SK-N-SH (cell line): ENCODE measurements at regions not wholly inside any gene's neighbourhood (a gene's known extent, or its start where the extent isn't known, plus 50 kb on each side); places are given as distances from the start of the nearest gene placed in this dataset.

Experiments
- CTCF ChIA-PET: fragments of 300-600, 350-600 bp; formaldehyde crosslinking; extraction: SDS; loops from one replicate; lab custom pipeline; 2021; lab: Yijun Ruan, JAX
- POLR2A ChIA-PET: fragments of 350-600 bp; sonication (Branson Sonifier 250); formaldehyde crosslinking; extraction: SDS; loops from one replicate; lab custom pipeline; 2020; ENCODE audit warnings: antibody characterized with exemption, inconsistent platforms; lab: Yijun Ruan, JAX
- DNase-seq: peaks from one replicate; pipeline ENCODE4 v3.0.0; 2012
- H2AFZ ChIP-seq: fragments of 200-600 bp; sonication (generic); 2 replicates; pipeline ENCODE4 v1.8.1; 2016; ENCODE audit warnings: antibody characterized with exemption, mild to moderate bottlenecking, low read depth
- H3F3A ChIP-seq: fragments of 200-600 bp; sonication (generic); replicated peaks from 2 replicates; pipeline ENCODE3; 2016; ENCODE audit warnings: antibody characterized with exemption, mild to moderate bottlenecking; ENCODE audit not compliant: insufficient read depth
- H3K27ac ChIP-seq, 2 experiments: fragments of 200-500 bp in 1 of 2; fragments of 200-600 bp in 1 of 2; sonication (Bioruptor generic) in 1 of 2; sonication (generic), shearing (Covaris generic) in 1 of 2; 2 replicates each; pipeline versions ENCODE4 v1.5.1 to v1.6.1; 2014 to 2016; ENCODE audit warnings: low read depth in 2 of 2, inconsistent platforms in 1 of 2, low read length in 1 of 2, mild to moderate bottlenecking in 1 of 2, mixed read lengths in 1 of 2
- H3K27me3 ChIP-seq: fragments of 200-600 bp; sonication (generic), shearing (Covaris generic); 2 replicates; pipeline ENCODE4 v1.6.1; 2016; ENCODE audit warnings: mixed run types; ENCODE audit not compliant: insufficient read depth
- H3K36me3 ChIP-seq, 2 experiments: fragments of 200-500 bp in 1 of 2; fragments of 200-600 bp in 1 of 2; sonication (Bioruptor generic) in 1 of 2; sonication (generic) in 1 of 2; replicated peaks in 1 of 2; 2 replicates each; pipeline versions ENCODE3 to v1.5.1; 2014 to 2016; ENCODE audit warnings: low read length in 1 of 2, mild to moderate bottlenecking in 1 of 2; ENCODE audit not compliant: insufficient read depth in 2 of 2, control insufficient read depth in 1 of 2
- H3K4me1 ChIP-seq, 2 experiments: fragments of 200-500 bp in 1 of 2; fragments of 200-600 bp in 1 of 2; sonication (Bioruptor generic) in 1 of 2; sonication (generic), shearing (Covaris generic) in 1 of 2; 2 replicates each; pipeline versions ENCODE4 v1.5.1 to v1.6.1; 2014 to 2016; ENCODE audit warnings: low read depth in 1 of 2, low read length in 1 of 2, mixed run types in 1 of 2; ENCODE audit not compliant: insufficient read depth in 2 of 2, control insufficient read depth in 1 of 2
- H3K4me2 ChIP-seq: fragments of 200-600 bp; sonication (generic), shearing (Covaris generic); 2 replicates; pipeline ENCODE4 v1.6.1; 2017; ENCODE audit warnings: mixed run types
- H3K4me3 ChIP-seq, 2 experiments: fragments of 200-500 bp in 1 of 2; fragments of 200-600 bp in 1 of 2; sonication (Bioruptor generic) in 1 of 2; sonication (generic), shearing (Covaris generic) in 1 of 2; 2 replicates each; pipeline versions ENCODE4 v1.5.1 to v1.8.1; 2014 to 2016; ENCODE audit warnings: low read depth in 2 of 2, inconsistent platforms in 1 of 2, low read length in 1 of 2, mild to moderate bottlenecking in 1 of 2, mixed read lengths in 1 of 2, moderate library complexity in 1 of 2
- H3K79me2 ChIP-seq: fragments of 200-600 bp; sonication (generic); 2 replicates; pipeline ENCODE4 v1.8.1; 2017; ENCODE audit warnings: mild to moderate bottlenecking; ENCODE audit not compliant: insufficient read depth
- H3K9ac ChIP-seq: fragments of 200-600 bp; sonication (generic); 2 replicates; pipeline ENCODE4 v1.6.1; 2017; ENCODE audit warnings: mixed run types
- H3K9me2 ChIP-seq: fragments of 200-600 bp; sonication (generic); 2 replicates; pipeline ENCODE4 v1.6.1; 2017; ENCODE audit warnings: mixed run types
- H3K9me3 ChIP-seq: fragments of 200-600 bp; sonication (generic); 2 replicates; pipeline ENCODE4 v1.6.1; 2017; ENCODE audit warnings: mixed run types, mild to moderate bottlenecking, moderate library complexity
- H4K20me1 ChIP-seq: fragments of 200-600 bp; sonication (generic); 2 replicates; pipeline ENCODE4 v1.6.1; 2017; ENCODE audit warnings: mild to moderate bottlenecking, mixed run types; ENCODE audit not compliant: insufficient read depth
- CHD2 ChIP-seq: fragments of 150-350 bp; IDR thresholded peaks from 2 replicates; pipeline ENCODE4 v1.6.1; 2018; ENCODE audit warnings: low read length; ENCODE audit not compliant: partially characterized antibody
- FOXM1 ChIP-seq: IDR thresholded peaks from 2 replicates; pipeline ENCODE4 v1.4.0; 2012; ENCODE audit warnings: low read depth, mild to moderate bottlenecking
- GATA2 ChIP-seq: sonication (generic); formaldehyde crosslinking; IDR thresholded peaks from 2 replicates; pipeline ENCODE4 v1.5.0; 2020; ENCODE audit warnings: mild to moderate bottlenecking, missing genetic modification reagents
- MAX ChIP-seq: IDR thresholded peaks from 2 replicates; pipeline ENCODE4 v1.4.0; 2012; ENCODE audit warnings: low read depth
- MEF2A ChIP-seq: IDR thresholded peaks from 2 replicates; pipeline ENCODE4 v1.4.0; 2012; ENCODE audit warnings: low read depth, borderline replicate concordance
- NFIC ChIP-seq: IDR thresholded peaks from 2 replicates; pipeline ENCODE4 v1.4.0; 2012; ENCODE audit warnings: borderline replicate concordance
- NRF1 ChIP-seq: IDR thresholded peaks from 2 replicates; pipeline ENCODE4 v1.6.1; 2012; ENCODE audit warnings: low read depth, mild to moderate bottlenecking, low read length
- POLR2AphosphoS5 ChIP-seq: IDR thresholded peaks from 2 replicates; pipeline ENCODE4 v1.6.1; 2012; ENCODE audit warnings: low read depth, low read length
- RAD21 ChIP-seq: IDR thresholded peaks from 2 replicates; pipeline ENCODE4 v1.6.1; 2012; ENCODE audit warnings: mild to moderate bottlenecking, low read length
- RCOR1 ChIP-seq: fragments of 150-350 bp; IDR thresholded peaks from 2 replicates; pipeline ENCODE4 v1.6.1; 2017; ENCODE audit warnings: antibody characterized with exemption, low read length
- REST ChIP-seq: IDR thresholded peaks from 2 replicates; pipeline ENCODE4 v1.6.1; 2012; ENCODE audit warnings: mild to moderate bottlenecking, low read depth, low read length, moderate library complexity
- RFX5 ChIP-seq: IDR thresholded peaks from 2 replicates; pipeline ENCODE4 v1.6.1; 2012; ENCODE audit warnings: mild to moderate bottlenecking, improper control_type of control experiment, low read length
- SIN3A ChIP-seq: IDR thresholded peaks from 2 replicates; pipeline ENCODE4 v1.6.1; 2012; ENCODE audit warnings: low read depth, mild to moderate bottlenecking, low read length, moderate library complexity, borderline replicate concordance
- TAF1 ChIP-seq: IDR thresholded peaks from 2 replicates; pipeline ENCODE4 v1.6.1; 2012; ENCODE audit warnings: low read depth, mild to moderate bottlenecking, low read length, moderate library complexity, borderline replicate concordance
- TEAD4 ChIP-seq: IDR thresholded peaks from 2 replicates; pipeline ENCODE4 v1.4.0; 2012; ENCODE audit warnings: mild to moderate bottlenecking, borderline replicate concordance; ENCODE audit not compliant: insufficient read depth
- USF1 ChIP-seq: IDR thresholded peaks from 2 replicates; pipeline ENCODE4 v1.4.0; 2012; ENCODE audit warnings: low read depth, borderline replicate concordance
- USF2 ChIP-seq: fragments of 150-350 bp; IDR thresholded peaks from 2 replicates; pipeline ENCODE4 v1.6.1; 2017; ENCODE audit warnings: antibody characterized with exemption, low read length, low read depth, borderline replicate concordance
- YY1 ChIP-seq: IDR thresholded peaks from 2 replicates; pipeline ENCODE4 v1.4.0; 2012; ENCODE audit warnings: low read depth, mild to moderate bottlenecking
- ZBTB33 ChIP-seq: IDR thresholded peaks from 2 replicates; pipeline ENCODE4 v1.4.0; 2012; ENCODE audit warnings: low read depth, borderline replicate concordance
- WGBS: methylation state at CpG from one replicate; pipeline ENCODE4 v1.1.6; 2017; ENCODE audit warnings: low lambda C conversion rate; 5-methylcytosine and 5-hydroxymethylcytosine counted together

GRCh38 chr20:22341508-22341907, 242.9 kb downstream of the FOXA2 start:
- Histone ChIP-seq H3F3A (no peaks in the 10 kb centered on the region), H3K4me2 (no peak overlapping the region), H3K9ac (no peak overlapping the region), H3K9me3 (no peaks in the 10 kb centered on the region), H2AFZ (no peak overlapping the region), H3K27me3 (peaks cover 43% of the 10 kb centered on the region), H3K4me1 (no peaks in the 10 kb centered on the region), H3K4me3 (no peak overlapping the region), H3K9me2 (no peaks in the 10 kb centered on the region), H3K27ac (no peak overlapping the region), H3K36me3 (no peaks in the 10 kb centered on the region), H4K20me1 (no peaks in the 10 kb centered on the region), H3K79me2 (no peaks in the 10 kb centered on the region)
- CTCF ChIA-PET, result interaction anchor here (0.9 to 2.0 kb wide), 2 partner anchors 13 to 245 kb away, joined by 5 to 9 read pairs; no protein-coding TSS in a partner anchor
- 3% methylated on average over 6 of the region's 6 CpGs for WGBS
- no peak for DNase-seq
- POLR2A ChIA-PET, result no interaction called here
- TF ChIP-seq USF1 (no peak), RFX5 (no peak), TEAD4 (no peak), YY1 (no peak), SIN3A (no peak), REST (no peak), NFIC (no peak), ZBTB33 (no peak), RCOR1 (no peak), RAD21 (no peak), NRF1 (no peak), USF2 (no peak), POLR2AphosphoS5 (no peak), FOXM1 (no peak), MEF2A (no peak), CHD2 (no peak), GATA2 (CRISPR knock-in tag) (no peak), TAF1 (no peak), MAX (no peak)
